Loucy (cell line): ENCODE measurements at regions not wholly inside any gene's neighbourhood (a gene's known extent, or its start where the extent isn't known, plus 50 kb on each side); places are given as distances from the start of the nearest gene placed in this dataset.

ENCODE experiments used
- CTCF ChIP-seq: fragments of 200-600 bp; sonication (generic); conservative IDR thresholded peaks from 2 replicates; pipeline ENCODE4 v1.5.1; 2014; ENCODE audit warnings: mild to moderate bottlenecking, antibody characterized with exemption, low read length
- EZH2phosphoT487 ChIP-seq: fragments of 200-600 bp; IDR thresholded peaks from 2 replicates; pipeline ENCODE4 v1.6.1; 2018; ENCODE audit warnings: antibody characterized with exemption, mild to moderate bottlenecking, moderate library complexity, borderline replicate concordance

GRCh38 chr15:47334805-47335535 is 382.3 kb upstream of the SEMA6D start:
- no peak for TF ChIP-seq CTCF
- no peak for TF ChIP-seq EZH2phosphoT487
